ENCODE measurements at regions not wholly inside any gene's neighbourhood (a gene's known extent, or its start where the extent isn't known, plus 50 kb on each side); places are given as distances from the start of the nearest gene placed in this dataset.

DNA sequence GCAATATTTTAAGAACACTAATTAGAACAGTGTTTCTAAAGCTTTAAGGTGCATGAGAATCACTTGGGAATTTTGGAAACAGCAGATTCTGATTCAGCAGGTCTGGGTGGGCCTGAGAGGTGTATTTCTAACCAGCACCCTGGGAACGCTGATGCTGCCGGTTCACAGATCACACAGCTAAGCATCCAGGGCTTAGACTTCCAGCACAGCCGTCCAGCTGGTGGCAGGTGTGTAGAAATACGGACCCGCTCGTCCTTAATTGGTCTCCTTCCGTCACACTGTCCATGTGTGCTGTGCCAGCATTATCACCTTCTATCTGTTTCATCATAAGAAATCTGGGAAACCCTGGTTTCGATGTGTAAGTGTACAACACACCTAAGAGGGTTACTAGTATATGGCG is 1029.0 kb downstream of the EFNB2 start:
- TF ChIP-seq, protein P1, sequence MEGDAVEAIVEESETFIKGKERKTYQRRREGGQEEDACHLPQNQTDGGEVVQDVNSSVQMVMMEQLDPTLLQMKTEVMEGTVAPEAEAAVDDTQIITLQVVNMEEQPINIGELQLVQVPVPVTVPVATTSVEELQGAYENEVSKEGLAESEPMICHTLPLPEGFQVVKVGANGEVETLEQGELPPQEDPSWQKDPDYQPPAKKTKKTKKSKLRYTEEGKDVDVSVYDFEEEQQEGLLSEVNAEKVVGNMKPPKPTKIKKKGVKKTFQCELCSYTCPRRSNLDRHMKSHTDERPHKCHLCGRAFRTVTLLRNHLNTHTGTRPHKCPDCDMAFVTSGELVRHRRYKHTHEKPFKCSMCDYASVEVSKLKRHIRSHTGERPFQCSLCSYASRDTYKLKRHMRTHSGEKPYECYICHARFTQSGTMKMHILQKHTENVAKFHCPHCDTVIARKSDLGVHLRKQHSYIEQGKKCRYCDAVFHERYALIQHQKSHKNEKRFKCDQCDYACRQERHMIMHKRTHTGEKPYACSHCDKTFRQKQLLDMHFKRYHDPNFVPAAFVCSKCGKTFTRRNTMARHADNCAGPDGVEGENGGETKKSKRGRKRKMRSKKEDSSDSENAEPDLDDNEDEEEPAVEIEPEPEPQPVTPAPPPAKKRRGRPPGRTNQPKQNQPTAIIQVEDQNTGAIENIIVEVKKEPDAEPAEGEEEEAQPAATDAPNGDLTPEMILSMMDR (IDR thresholded peaks at IDR 0.05; ENCODE audit: low read depth, low read length, poor library complexity, severe bottlenecking): no peak
- TF ChIP-seq EZH2phosphoT487 (IDR thresholded peaks at IDR 0.05; ENCODE audit: borderline replicate concordance, low read length): no peak
